Tibial nerve (tissue), 3 donors: ENCODE measurements at regions not wholly inside any gene's neighbourhood (a gene's known extent, or its start where the extent isn't known, plus 50 kb on each side); places are given as distances from the start of the nearest gene placed in this dataset.

Experiments used
- POLR2A ChIP-seq, 2 donors: fragments of 450-650 bp; IDR thresholded peaks; one replicate each; pipeline ENCODE4 v1.6.1; 2017; ENCODE audit warnings: antibody characterized with exemption in 2 of 2, mild to moderate bottlenecking in 2 of 2, moderate library complexity in 2 of 2
- TF ChIP-seq, protein P1 (sequence below), 5 experiments: fragments of 200-600 bp in 3 of 5; fragments of 450-650 bp in 2 of 5; sonication (generic) in 3 of 5; IDR thresholded peaks; one replicate each; pipeline ENCODE4 v1.5.1; 2016 to 2019; ENCODE audit warnings: antibody characterized with exemption in 5 of 5, mild to moderate bottlenecking in 3 of 5, moderate library complexity in 2 of 5

DNA sequence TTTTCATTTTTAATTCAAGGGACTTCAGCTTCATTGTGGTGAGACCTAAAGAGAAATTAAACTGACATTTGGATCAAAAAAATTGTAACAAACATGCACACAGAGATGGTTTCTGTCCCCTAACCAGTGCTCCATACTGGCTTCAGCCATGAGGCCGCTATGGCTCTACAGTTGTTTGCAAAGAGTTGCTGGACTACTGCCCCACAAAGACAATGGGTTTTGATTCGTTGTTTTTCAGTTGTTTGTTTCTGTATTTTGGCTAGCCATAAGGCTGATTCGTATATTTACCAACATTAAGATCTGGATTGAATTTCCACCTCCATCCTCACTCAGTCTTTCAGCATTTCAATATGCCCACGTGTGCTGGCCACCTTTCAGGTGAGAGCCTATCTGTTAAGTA is 163.7 kb upstream of the KIF2A start:
- TF ChIP-seq, protein P1, sequence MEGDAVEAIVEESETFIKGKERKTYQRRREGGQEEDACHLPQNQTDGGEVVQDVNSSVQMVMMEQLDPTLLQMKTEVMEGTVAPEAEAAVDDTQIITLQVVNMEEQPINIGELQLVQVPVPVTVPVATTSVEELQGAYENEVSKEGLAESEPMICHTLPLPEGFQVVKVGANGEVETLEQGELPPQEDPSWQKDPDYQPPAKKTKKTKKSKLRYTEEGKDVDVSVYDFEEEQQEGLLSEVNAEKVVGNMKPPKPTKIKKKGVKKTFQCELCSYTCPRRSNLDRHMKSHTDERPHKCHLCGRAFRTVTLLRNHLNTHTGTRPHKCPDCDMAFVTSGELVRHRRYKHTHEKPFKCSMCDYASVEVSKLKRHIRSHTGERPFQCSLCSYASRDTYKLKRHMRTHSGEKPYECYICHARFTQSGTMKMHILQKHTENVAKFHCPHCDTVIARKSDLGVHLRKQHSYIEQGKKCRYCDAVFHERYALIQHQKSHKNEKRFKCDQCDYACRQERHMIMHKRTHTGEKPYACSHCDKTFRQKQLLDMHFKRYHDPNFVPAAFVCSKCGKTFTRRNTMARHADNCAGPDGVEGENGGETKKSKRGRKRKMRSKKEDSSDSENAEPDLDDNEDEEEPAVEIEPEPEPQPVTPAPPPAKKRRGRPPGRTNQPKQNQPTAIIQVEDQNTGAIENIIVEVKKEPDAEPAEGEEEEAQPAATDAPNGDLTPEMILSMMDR (IDR thresholded peaks at IDR 0.05) = no peak
- no peak for TF ChIP-seq POLR2A (IDR thresholded peaks at IDR 0.05)
